BLaER1 (cell line): ENCODE measurements at regions not wholly inside any gene's neighbourhood (a gene's known extent, or its start where the extent isn't known, plus 50 kb on each side); places are given as distances from the start of the nearest gene placed in this dataset.

Experiments used
- H3K27ac ChIP-seq: shearing (Covaris generic); formaldehyde crosslinking; 2 replicates; pipeline ENCODE4 v1.8.1; 2022
- H3K27me3 ChIP-seq: shearing (Covaris generic); formaldehyde crosslinking; 2 replicates; pipeline ENCODE4 v1.8.1; 2022
- H3K36me3 ChIP-seq: shearing (Covaris generic); formaldehyde crosslinking; 2 replicates; pipeline ENCODE4 v1.8.1; 2022
- H3K4me1 ChIP-seq: shearing (Covaris generic); formaldehyde crosslinking; 2 replicates; pipeline ENCODE4 v1.8.1; 2022
- H3K4me2 ChIP-seq: shearing (Covaris generic); formaldehyde crosslinking; 2 replicates; pipeline ENCODE4 v1.8.1; 2022
- H3K4me3 ChIP-seq: shearing (Covaris generic); formaldehyde crosslinking; 2 replicates; pipeline ENCODE4 v1.8.1; 2022
- H3K9ac ChIP-seq: shearing (Covaris generic); formaldehyde crosslinking; 2 replicates; pipeline ENCODE4 v1.8.1; 2022
- H3K9me3 ChIP-seq: shearing (Covaris generic); formaldehyde crosslinking; 2 replicates; pipeline ENCODE4 v1.8.1; 2022
- H4K20me1 ChIP-seq: shearing (Covaris generic); formaldehyde crosslinking; 2 replicates; pipeline ENCODE4 v1.8.1; 2022
- Cebpa-rat ChIP-seq: shearing (Covaris generic); IDR thresholded peaks from 2 replicates; pipeline ENCODE4 v1.8.1; 2022

GRCh38 chr5:133840168-133840567 is 128.3 kb downstream of the C5orf15 start:
- H3K27ac ChIP-seq: no peak overlapping the region
- H3K4me1 ChIP-seq: peaks cover 30% of the 10 kb centered on the region
- H3K4me2 ChIP-seq: 0 out of 2 replicates have a peak overlapping the region, but pooled peaks have one; percentile 2
- no peaks in the 10 kb centered on the region; the same call in 1 of the 2 replicates for H3K27me3 ChIP-seq
- H3K36me3 ChIP-seq: peaks cover 4% of the 10 kb centered on the region; the same call in 1 of the 2 replicates
- H3K9me3 ChIP-seq: peaks cover 6% of the 10 kb centered on the region
- no peak for TF ChIP-seq Cebpa-rat
- no peak overlapping the region for H3K9ac ChIP-seq
- no peaks in the 10 kb centered on the region for H4K20me1 ChIP-seq
- H3K4me3 ChIP-seq: no peak overlapping the region

- H3K27me3 ChIP-seq: no peaks in the 10 kb centered on the region; the same call in 1 of the 2 replicates
- no peaks in the 10 kb centered on the region for H4K20me1 ChIP-seq
- H3K27ac ChIP-seq: no peak overlapping the region
- H3K4me1 ChIP-seq: peaks cover 26% of the 10 kb centered on the region
- 0 out of 2 replicates have a peak overlapping the region, but pooled peaks have one; percentile 2 for H3K4me2 ChIP-seq
- H3K9ac ChIP-seq: no peak overlapping the region
- no peak overlapping the region for H3K4me3 ChIP-seq
- H3K36me3 ChIP-seq: peaks cover 4% of the 10 kb centered on the region; the same call in 1 of the 2 replicates
- H3K9me3 ChIP-seq: peaks cover 6% of the 10 kb centered on the region
- no peak for TF ChIP-seq Cebpa-rat
These were observed 128.7 kb downstream of the C5orf15 start for GRCh38 chr5:133839721-133840120.

- Histone ChIP-seq H3K9me3 (peaks cover 6% of the 10 kb centered on the region), H3K4me2 (no peak overlapping the region), H3K27me3 (no peaks in the 10 kb centered on the region; the same call in 1 of the 2 replicates), H4K20me1 (no peaks in the 10 kb centered on the region), H3K9ac (no peak overlapping the region), H3K4me1 (peaks cover 20% of the 10 kb centered on the region), H3K36me3 (peaks cover 4% of the 10 kb centered on the region; the same call in 1 of the 2 replicates), H3K4me3 (no peak overlapping the region), H3K27ac (no peak overlapping the region)
- TF ChIP-seq Cebpa-rat: no peak
These were observed 129.3 kb downstream of the C5orf15 start for GRCh38 chr5:133839090-133839489.

GRCh38 chr5:133838286-133838685 is 130.1 kb downstream of the C5orf15 start:
- Histone ChIP-seq H4K20me1 (no peaks in the 10 kb centered on the region), H3K9me3 (peaks cover 6% of the 10 kb centered on the region), H3K36me3 (peaks cover 4% of the 10 kb centered on the region; the same call in 1 of the 2 replicates), H3K27me3 (no peaks in the 10 kb centered on the region; the same call in 1 of the 2 replicates), H3K4me1 (peaks cover 12% of the 10 kb centered on the region), H3K4me2 (no peak overlapping the region), H3K4me3 (no peak overlapping the region), H3K9ac (no peak overlapping the region), H3K27ac (no peak overlapping the region)
- no peak for TF ChIP-seq Cebpa-rat

DNA sequence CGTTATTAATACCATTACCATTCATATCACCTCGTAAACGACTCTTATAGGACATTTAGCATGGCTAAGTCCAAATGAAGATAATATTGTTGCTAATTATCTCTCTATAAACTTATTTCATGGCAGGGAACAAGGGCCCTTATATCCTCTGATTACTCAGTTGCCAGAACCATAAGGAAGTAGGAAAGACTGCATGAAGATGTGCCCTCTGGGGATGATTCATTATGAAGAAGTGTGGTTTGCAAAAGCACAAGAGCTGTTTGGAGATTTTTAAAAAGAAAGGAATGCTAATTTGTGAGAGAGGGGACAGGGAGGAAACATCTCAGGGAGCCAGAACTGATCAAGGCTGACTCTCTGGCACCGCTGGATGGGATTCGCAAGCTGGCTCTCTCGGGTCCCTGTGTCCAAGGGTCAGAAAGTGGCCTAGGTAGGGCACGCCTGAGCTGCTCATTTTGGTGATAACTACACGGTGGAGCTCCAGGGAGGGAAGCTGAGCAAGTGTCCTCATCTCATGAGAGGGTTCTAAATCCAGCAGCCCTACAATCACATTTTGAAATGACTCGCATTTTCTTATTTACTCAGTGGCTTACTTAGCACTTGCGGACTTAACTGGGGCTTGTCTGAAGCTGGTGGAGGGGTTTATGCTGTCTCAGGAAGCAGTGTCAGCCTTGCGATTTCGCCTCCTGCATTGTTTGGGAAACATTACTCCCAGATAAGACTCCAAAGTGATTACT is 136.8 kb downstream of the C5orf15 start:
- Histone ChIP-seq H3K36me3 (no peaks in the 10 kb centered on the region), H3K4me3 (no peak overlapping the region), H3K9me3 (no peaks in the 10 kb centered on the region; the same call in none of the 2 replicates), H3K4me2 (peak overlapping the region; percentile 76), H3K27ac (no peak overlapping the region), H3K9ac (no peak overlapping the region), H3K27me3 (no peaks in the 10 kb centered on the region), H4K20me1 (no peaks in the 10 kb centered on the region), H3K4me1 (peaks cover 57% of the 10 kb centered on the region)
- TF ChIP-seq Cebpa-rat: no peak

- Histone ChIP-seq H3K27me3 (no peaks in the 10 kb centered on the region), H3K4me1 (peaks cover 65% of the 10 kb centered on the region), H4K20me1 (no peaks in the 10 kb centered on the region), H3K36me3 (no peaks in the 10 kb centered on the region), H3K9me3 (no peaks in the 10 kb centered on the region; the same call in none of the 2 replicates), H3K4me3 (no peak overlapping the region), H3K9ac (no peak overlapping the region), H3K27ac (peak overlapping the region; percentile 31; the same call in 1 of the 2 replicates), H3K4me2 (peak overlapping the region; percentile 76)
- no peak for TF ChIP-seq Cebpa-rat
These were observed 137.5 kb downstream of the C5orf15 start for GRCh38 chr5:133830911-133831310.

GRCh38 chr5:133830281-133830680 is 138.1 kb downstream of the C5orf15 start:
- peak overlapping the region; percentile 76 for H3K4me2 ChIP-seq
- H3K9me3 ChIP-seq: no peaks in the 10 kb centered on the region; the same call in none of the 2 replicates
- no peaks in the 10 kb centered on the region for H3K36me3 ChIP-seq
- no peak overlapping the region for H3K4me3 ChIP-seq
- no peak overlapping the region for H3K9ac ChIP-seq
- peak overlapping the region; percentile 31 for H3K27ac ChIP-seq
- peaks cover 71% of the 10 kb centered on the region for H3K4me1 ChIP-seq
- H3K27me3 ChIP-seq: no peaks in the 10 kb centered on the region
- no peak for TF ChIP-seq Cebpa-rat
- no peaks in the 10 kb centered on the region for H4K20me1 ChIP-seq

GRCh38 chr5:133829786-133830185 is 138.6 kb downstream of the C5orf15 start:
- no peak overlapping the region for H3K4me3 ChIP-seq
- no peaks in the 10 kb centered on the region for H3K27me3 ChIP-seq
- peak overlapping the region; percentile 76 for H3K4me2 ChIP-seq
- no peaks in the 10 kb centered on the region for H3K9me3 ChIP-seq
- H4K20me1 ChIP-seq: no peaks in the 10 kb centered on the region
- H3K36me3 ChIP-seq: no peaks in the 10 kb centered on the region
- TF ChIP-seq Cebpa-rat: no peak
- H3K4me1 ChIP-seq: peaks cover 76% of the 10 kb centered on the region
- H3K9ac ChIP-seq: peak overlapping the region; percentile 28; the same call in 1 of the 2 replicates
- H3K27ac ChIP-seq: peak overlapping the region; percentile 31

GRCh38 chr5:133828722-133829121 is 139.7 kb downstream of the C5orf15 start:
- Histone ChIP-seq H3K4me1 (peaks cover 86% of the 10 kb centered on the region), H3K36me3 (no peaks in the 10 kb centered on the region)

GRCh38 chr5:133827830-133828229 is 140.6 kb downstream of the C5orf15 start:
- no peak overlapping the region; the same call in 1 of the 2 replicates for H3K27ac ChIP-seq
- H3K4me2 ChIP-seq: peak overlapping the region; percentile 85
- no peaks in the 10 kb centered on the region for H3K27me3 ChIP-seq
- H3K36me3 ChIP-seq: no peaks in the 10 kb centered on the region
- H4K20me1 ChIP-seq: no peaks in the 10 kb centered on the region
- peaks cover 95% of the 10 kb centered on the region for H3K4me1 ChIP-seq
- no peak for TF ChIP-seq Cebpa-rat
- H3K9ac ChIP-seq: no peak overlapping the region
- H3K4me3 ChIP-seq: no peak overlapping the region
- H3K9me3 ChIP-seq: no peaks in the 10 kb centered on the region

More at GRCh38 chr5:133828722-133829121, 139.7 kb downstream of the C5orf15 start:
- no peak for TF ChIP-seq Cebpa-rat
- H3K4me3 ChIP-seq: no peak overlapping the region
- no peaks in the 10 kb centered on the region for H3K9me3 ChIP-seq
- no peak overlapping the region for H3K27ac ChIP-seq
- no peaks in the 10 kb centered on the region for H4K20me1 ChIP-seq
- H3K27me3 ChIP-seq: no peaks in the 10 kb centered on the region
- peak overlapping the region; percentile 76 for H3K4me2 ChIP-seq
- H3K9ac ChIP-seq: no peak overlapping the region; the same call in 1 of the 2 replicates
